AG10803 (cell line): ENCODE measurements at regions not wholly inside any gene's neighbourhood (a gene's known extent, or its start where the extent isn't known, plus 50 kb on each side); places are given as distances from the start of the nearest gene placed in this dataset.

Source experiments
- DNase-seq: peaks from one replicate; pipeline ENCODE4 v3.0.0; 2010; ENCODE audit warnings: low read depth
- H3K4me3 ChIP-seq: 2 replicates; pipeline ENCODE4 v1.5.1; 2011; ENCODE audit warnings: mild to moderate bottlenecking, low read length, control low read depth
- CTCF ChIP-seq: conservative IDR thresholded peaks from 2 replicates; pipeline ENCODE4 v1.5.1; 2011; ENCODE audit warnings: mild to moderate bottlenecking, low read length, control low read depth, inconsistent platforms

- H3K4me3 ChIP-seq = no peak overlapping the region
- no peak for TF ChIP-seq CTCF
- DNase-seq = no peak
Measured at GRCh38 chr12:66963901-66964300, 285.0 kb upstream of the GRIP1 start.

- peak; percentile 30 for DNase-seq
- no peak for TF ChIP-seq CTCF
- no peak overlapping the region for H3K4me3 ChIP-seq
Measured at GRCh38 chr12:66964629-66965028, 285.8 kb upstream of the GRIP1 start.

- TF ChIP-seq CTCF = no peak
- no peak for DNase-seq
- no peak overlapping the region for H3K4me3 ChIP-seq
Measured at GRCh38 chr12:66965621-66966020, 286.7 kb upstream of the GRIP1 start.

- no peak overlapping the region for H3K4me3 ChIP-seq
- no peak for TF ChIP-seq CTCF
- no peak for DNase-seq
Measured at GRCh38 chr12:66971816-66972215, 292.9 kb upstream of the GRIP1 start.

GRCh38 chr12:66976526-66976925 lies 292.6 kb upstream of the CAND1 start:
- TF ChIP-seq CTCF = no peak

GRCh38 chr12:66978802-66979201 lies 290.4 kb upstream of the CAND1 start:
- no peak overlapping the region for H3K4me3 ChIP-seq
- no peak for DNase-seq
- no peak for TF ChIP-seq CTCF

More at GRCh38 chr12:66976526-66976925, 292.6 kb upstream of the CAND1 start:
- no peak for DNase-seq
- H3K4me3 ChIP-seq = no peak overlapping the region

GRCh38 chr12:66979251-66979650 lies 289.9 kb upstream of the CAND1 start:
- DNase-seq = no peak
- H3K4me3 ChIP-seq = no peak overlapping the region
- no peak for TF ChIP-seq CTCF
